GM18517 (cell line): ENCODE measurements at regions not wholly inside any gene's neighbourhood (a gene's known extent, or its start where the extent isn't known, plus 50 kb on each side); places are given as distances from the start of the nearest gene placed in this dataset.
"Not testable (repeated sequence)": the region's sequence is repeated elsewhere in the genome, so short reads cannot be mapped to it uniquely, and the experiment has no call there.

Experiments used
- ATAC-seq: cut with Tn5 transposase; IDR thresholded peaks from one replicate; pipeline ENCODE4 v1.9.1; 2021; ENCODE audit warnings: mild to moderate bottlenecking, moderate library complexity; ENCODE audit not compliant: unreplicated experiment

GRCh38 chr13:23947893-23948292 is 50.6 kb upstream of the C1QTNF9B start:
- ATAC-seq = no peak

DNA sequence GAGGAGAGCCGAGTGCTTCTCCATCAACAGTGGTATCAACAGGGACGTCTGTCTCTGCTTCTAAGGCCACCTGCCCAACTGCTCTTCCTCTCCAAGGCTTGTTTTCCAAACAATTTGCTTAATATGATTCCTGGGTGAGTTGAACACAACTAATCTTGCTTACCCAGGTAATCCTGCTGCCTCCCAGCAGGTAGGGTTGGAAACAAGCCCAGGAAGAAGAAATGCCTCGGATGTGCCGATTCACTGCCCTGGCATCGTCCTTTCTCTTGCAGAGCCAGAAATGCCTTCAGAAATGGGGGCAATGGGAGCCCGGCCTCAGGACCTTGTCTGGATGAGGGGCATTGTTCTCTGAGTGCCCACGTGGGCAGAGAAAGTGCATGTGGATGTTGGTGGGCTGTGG is 51.9 kb upstream of the C1QTNF9B start:
- ATAC-seq = no peak

- no peak for ATAC-seq
Observed at GRCh38 chr13:23949736-23950135, 52.4 kb upstream of the C1QTNF9B start.

- ATAC-seq = no peak
Observed at GRCh38 chr13:23950736-23951510, 53.6 kb upstream of the C1QTNF9B start.

DNA sequence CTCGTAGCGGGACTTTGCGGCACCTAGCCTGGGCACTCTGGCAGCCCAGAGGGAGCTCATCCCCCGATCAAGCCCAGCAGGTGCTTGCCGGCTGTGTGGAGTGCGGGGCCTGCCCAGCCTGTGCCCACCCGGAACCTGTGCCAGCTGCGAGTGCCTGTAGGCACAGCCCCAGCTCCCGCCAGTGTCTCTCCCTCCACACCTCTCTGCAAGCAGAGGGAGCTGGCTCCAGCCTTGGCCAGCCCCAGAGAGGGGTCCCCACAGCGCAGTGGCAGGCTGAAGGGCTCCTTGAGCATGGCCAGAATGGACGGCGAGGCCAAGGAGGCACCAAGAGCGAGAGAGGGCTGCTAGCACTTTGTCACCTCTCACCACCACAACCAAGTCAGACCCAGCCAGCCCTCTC is 55.5 kb upstream of the C1QTNF9B start:
- ATAC-seq = no peak

DNA sequence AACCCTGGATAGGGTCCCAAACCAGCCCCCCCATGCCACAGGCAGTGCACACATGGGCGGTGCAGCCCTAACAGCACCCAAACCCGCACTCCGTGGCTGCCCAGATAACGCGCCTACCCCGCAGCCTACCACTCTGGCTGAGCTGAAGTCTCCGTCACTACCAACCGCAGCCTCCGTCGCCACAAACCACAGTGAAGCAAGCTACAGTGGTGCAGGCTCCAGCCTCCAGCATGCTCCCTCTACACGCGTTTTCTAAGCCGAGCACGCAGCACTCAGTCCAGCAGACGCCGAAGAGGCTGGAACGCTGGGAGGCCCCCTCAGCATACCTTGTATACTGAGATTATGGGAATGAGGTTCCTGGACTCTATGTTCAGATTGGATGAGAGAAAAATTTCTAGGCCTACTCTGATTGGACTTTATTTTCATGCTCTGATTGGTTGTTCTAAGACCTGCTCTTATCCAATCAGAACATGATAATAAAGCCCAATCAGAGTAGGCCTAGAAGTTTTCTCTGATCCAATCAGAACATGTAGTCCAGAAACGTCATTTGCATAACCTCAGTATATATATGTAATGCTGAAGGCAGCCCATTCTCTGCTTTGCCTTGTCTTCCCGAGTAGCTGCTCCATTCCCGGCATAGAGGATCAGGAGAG is 56.7 kb upstream of the C1QTNF9B start:
- no peak for ATAC-seq

DNA sequence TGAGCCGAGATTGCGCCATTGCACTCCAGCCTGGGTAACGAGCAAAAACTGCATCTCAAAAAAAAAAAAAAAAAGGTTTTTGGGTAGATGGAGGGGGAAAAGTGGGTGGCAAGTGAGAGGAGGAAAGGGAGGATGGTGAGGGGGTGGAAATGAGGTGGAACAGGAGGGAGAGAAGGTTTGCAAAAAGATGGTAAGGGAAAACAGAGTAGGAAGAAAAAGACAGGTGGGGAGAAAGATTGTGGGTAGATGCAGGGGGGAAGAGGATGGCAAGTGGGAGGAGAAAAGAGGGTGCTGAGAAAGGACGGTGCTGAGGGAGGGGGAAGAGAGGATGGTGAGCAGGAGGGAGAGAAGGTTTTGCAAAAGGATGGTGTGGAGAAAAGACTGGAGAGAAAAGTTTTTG is 57.8 kb upstream of the C1QTNF9B start:
- no peak for ATAC-seq

DNA sequence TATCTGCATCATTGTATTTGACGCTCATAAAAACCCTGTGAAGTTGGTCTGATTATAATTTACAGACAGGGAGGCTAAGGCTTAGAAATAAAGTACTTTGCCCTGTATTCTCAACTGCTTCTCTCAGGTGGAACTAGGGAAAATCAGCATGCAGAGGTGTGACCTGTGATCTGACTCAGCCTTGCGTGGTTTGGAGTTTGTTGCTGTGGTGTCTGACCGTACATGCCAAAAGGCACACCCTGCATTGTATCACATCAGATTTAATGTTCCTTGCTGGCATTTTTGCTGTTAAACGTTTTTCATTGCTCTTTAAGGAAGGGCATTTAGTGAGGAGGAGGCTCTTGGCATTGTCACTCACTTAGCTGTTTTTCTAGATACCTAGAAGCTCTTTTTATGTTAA is 58.8 kb upstream of the C1QTNF9B start:
- ATAC-seq = no peak

DNA sequence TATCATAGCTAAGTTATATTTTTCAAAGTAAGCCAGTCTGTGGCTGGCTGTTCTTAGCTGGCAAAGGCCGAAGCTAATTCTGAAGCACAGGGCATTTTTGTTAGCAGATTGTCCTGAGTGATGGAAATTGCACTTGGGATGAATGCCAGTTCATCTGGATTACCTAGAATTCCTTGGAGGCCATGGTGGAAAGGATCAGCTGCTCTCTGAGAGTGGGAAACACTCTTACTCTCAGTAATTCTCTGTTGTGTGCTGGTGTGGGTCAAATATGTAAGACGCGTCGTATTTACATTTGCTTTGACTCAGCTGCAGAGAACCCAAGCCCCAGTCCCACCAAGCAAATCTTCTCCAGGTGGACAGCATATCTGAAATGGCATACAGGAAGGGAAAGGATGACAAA is 60.7 kb upstream of the C1QTNF9B start:
- ATAC-seq = no peak

GRCh38 chr13:23959231-23959862 is 62.0 kb upstream of the C1QTNF9B start:
- ATAC-seq = no peak

DNA sequence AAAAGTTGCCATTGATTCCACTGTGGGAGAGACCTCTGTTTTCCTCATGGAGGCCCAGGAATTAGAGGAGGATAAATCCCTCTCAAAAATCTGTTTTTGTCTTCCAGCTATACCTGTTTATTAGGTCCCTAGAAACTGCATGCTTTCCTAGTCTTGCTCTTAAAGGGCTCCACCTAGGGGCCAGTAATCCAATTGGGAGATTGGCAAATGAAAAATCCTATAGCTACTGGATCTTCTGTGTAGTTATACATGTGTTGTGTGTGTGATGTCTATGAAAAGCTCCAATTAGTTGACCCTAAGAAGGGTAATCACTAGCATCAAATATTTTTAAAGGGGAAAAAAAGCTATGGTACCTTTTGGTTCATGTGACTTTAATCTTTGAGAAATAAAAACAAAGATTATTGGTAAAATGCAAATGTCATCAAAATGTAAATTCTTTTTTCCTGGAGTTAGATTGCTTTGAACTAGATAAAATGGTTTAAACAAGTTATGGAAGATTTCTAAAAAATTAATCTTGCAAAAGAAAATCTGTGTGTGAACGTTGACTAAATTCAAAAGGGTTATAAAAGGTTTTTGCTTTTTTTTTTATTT is 63.4 kb upstream of the C1QTNF9B start:
- no peak for ATAC-seq

DNA sequence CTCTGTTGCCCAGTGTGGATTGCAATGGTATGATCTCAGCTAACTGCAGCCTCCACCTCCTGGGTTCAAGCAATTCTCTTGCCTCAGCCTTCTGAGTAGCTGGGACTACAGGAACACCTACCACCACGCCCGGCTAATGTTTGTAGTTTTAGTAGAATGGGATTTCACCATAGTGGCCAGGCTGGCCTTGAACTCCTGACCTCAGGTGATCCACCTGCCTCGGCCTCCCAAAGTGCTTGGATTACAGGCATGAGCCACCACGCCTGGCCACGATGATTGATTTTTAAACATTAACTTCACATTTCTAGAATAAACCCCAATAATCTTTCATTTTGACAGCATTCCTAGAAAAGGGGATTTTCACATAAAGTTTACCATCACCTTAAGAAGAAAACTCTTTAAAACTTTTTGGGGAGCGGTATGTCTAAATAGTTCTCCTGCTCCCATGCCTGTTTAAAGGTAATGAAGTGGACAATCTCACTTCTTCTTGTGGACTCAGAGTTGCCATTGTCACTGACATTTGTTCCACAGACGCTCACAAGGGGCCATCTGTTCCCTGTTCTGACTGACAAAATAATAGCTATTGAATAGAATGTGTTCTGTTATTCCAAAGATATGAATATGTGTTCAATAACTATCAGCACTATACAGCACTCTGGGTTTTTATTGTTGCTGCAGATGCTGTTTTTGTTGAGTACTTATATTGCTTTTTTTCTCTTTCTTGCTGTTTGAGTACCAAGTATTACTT is 66.1 kb upstream of the C1QTNF9B start:
- ATAC-seq = no peak

- no peak for ATAC-seq
Observed at GRCh38 chr13:23963947-23964346, 66.6 kb upstream of the C1QTNF9B start.

DNA sequence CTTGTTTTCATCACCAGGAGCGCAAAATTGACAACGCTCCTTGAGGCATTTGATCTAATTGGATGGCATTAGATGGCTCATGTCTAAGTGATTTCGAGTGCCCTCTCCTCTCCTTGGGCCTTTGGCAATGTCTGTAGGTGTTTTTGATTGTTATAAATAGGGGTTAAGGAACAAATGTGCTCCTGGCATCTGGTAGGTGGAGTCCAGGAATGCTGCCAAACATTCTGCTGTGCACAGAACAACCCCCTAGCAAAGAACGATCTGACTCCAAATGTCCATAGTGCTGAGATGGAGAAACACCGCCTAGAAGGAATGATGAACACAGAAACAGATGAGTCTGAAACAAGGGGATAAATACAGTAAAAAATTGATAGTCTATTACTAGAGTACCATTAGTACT is 68.0 kb upstream of the C1QTNF9B start:
- ATAC-seq = no peak

DNA sequence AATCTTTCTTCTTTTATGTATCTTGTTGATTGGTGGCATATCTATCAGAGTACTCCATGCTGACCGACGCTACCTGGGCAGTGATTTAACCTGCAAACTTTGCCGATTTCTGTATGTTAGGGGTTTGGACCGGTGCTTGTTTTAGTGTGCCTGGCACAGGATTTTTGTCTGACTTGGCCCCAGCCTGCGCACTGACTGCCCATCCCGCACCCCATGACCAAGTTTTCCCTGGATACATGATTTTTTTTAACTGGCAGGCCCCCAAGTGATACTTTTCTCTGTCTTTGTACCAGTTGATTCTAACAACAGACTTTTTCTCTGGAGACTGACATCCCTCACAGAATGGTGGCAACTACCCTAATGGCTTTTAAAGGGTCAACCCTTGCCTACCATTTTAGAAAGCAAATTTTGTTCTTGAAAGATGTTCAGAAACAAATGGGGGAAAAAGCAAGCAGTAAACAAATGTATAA is 69.0 kb upstream of the C1QTNF9B start:
- ATAC-seq = no peak

GRCh38 chr13:23966691-23967615 is 69.7 kb upstream of the C1QTNF9B start:
- peak; percentile 66 for ATAC-seq

DNA sequence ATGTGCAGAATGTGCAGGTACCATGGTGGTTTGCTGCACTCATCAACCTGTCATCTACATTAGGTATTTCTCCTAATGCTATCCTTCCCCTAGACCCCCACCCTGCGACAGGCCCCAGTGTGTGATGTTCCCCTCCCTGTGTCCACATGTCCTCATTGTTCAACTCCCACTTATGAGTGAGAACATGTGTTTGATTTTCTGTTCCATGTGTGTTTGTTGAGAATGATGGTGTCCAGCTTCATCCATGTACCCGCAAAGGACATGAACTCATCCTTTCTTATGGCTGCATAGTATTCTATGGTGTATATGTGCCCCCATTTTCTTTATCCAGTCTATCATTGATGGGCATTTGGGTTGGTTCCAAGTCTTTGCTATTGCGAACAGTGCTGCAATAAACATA is 70.5 kb upstream of the C1QTNF9B start:
- ATAC-seq = not testable (repeated sequence)

DNA sequence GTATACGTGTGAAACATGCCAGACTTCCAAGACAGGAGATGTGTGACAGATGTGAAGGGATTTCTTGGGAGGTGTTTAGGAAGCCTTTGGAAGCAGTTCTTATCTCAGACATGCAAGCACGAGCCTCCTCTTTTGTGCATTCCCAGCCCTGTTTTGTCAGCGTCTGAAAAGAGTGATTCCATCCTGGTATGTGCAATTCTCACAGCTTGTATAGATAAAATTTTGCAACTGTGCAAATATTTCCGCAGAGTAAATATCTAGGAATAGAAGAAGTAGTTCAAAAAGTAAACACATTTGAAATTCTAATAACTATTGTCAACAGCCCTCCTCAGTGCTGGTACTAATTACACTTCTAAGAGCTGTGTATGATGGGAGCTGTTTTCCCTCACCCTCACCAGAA is 72.3 kb upstream of the C1QTNF9B start:
- ATAC-seq = no peak

DNA sequence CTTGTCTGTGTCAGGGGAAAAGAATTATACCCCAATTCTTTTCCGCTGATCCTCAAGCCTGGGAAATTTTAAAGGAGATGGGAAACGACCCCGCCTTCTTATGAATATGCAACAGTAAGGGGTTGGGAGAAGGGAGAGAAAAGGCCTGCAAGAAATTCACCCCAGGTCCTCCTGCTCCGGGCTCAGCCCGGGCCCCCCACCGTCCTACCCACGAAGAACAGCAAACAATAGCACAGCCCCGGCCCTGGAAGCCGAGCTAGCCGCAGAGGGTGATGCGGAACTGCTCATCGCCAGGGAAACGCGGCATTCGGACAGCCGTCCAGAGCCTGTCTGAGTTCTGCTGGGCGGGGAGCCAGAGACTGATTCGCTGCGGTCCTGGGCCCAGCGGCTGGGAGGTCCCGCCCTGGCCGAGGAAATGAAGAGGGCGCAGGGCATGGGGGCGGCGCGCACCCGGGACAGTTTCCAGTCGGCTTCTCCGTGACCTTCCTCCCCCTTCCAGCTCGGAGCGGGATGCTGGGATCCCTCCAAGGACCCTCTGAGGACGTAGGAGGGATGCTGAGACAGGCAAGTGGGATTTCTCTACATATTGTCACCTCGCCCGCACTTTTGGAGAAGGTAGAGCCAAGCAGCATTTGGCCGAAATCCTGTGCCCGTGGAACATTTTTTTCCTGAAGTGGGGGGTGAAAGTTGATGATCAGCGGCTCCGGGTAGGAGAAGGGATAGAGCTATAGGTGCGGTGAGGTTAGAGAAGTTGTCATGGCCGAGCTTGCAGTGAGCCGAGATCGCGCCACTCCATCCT is 82.3 kb upstream of the C1QTNF9B start:
- peak; percentile 36 for ATAC-seq
